Activated CD4-positive, alpha-beta T cell treated with anti-CD3 and anti-CD28 coated beads, Interleukin-2, Interleukin-4, amounts not matched to agents 100 ng/mL and 50 ng/mL, durations not matched to agents 16 hours and 8 hours (primary cell): ENCODE measurements at regions not wholly inside any gene's neighbourhood (a gene's known extent, or its start where the extent isn't known, plus 50 kb on each side); places are given as distances from the start of the nearest gene placed in this dataset.

Experiments used
- DNase-seq: peaks from one replicate; pipeline ENCODE4 v3.0.0-alpha.2; 2020; ENCODE audit warnings: low spot score

GRCh38 chr7:24475166-24475961 is 97.9 kb upstream of the PALS2 start:
- no peak for DNase-seq

- no peak for DNase-seq
Observed at GRCh38 chr7:24476227-24476626, 97.0 kb upstream of the PALS2 start.

GRCh38 chr7:24477398-24478136 is 95.7 kb upstream of the PALS2 start:
- no peak for DNase-seq

GRCh38 chr7:24478137-24478655 is 95.1 kb upstream of the PALS2 start:
- DNase-seq, result no peak

- DNase-seq, result no peak
Observed at GRCh38 chr7:24480501-24480900, 92.8 kb upstream of the PALS2 start.

- no peak for DNase-seq
Observed at GRCh38 chr7:24483804-24484203, 89.4 kb upstream of the PALS2 start.

GRCh38 chr7:24492576-24492975 is 80.7 kb upstream of the PALS2 start:
- DNase-seq, result no peak

GRCh38 chr7:24494832-24495231 is 78.4 kb upstream of the PALS2 start:
- DNase-seq, result no peak

- DNase-seq, result no peak
Observed at GRCh38 chr7:24496036-24496435, 77.2 kb upstream of the PALS2 start.

GRCh38 chr7:24498439-24498838 is 74.8 kb upstream of the PALS2 start:
- no peak for DNase-seq

GRCh38 chr7:24499871-24500270 is 73.4 kb upstream of the PALS2 start:
- DNase-seq, result no peak

- DNase-seq, result no peak
Observed at GRCh38 chr7:24500599-24500998, 72.7 kb upstream of the PALS2 start.

- DNase-seq, result no peak
Observed at GRCh38 chr7:24501009-24501408, 72.2 kb upstream of the PALS2 start.

- DNase-seq, result no peak
Observed at GRCh38 chr7:24501443-24502134, 71.7 kb upstream of the PALS2 start.

- DNase-seq, result no peak
Observed at GRCh38 chr7:24502135-24502488, 71.1 kb upstream of the PALS2 start.

- DNase-seq, result no peak
Observed at GRCh38 chr7:24503506-24503905, 69.7 kb upstream of the PALS2 start.

- DNase-seq, result no peak
Observed at GRCh38 chr7:24504040-24504439, 69.2 kb upstream of the PALS2 start.

GRCh38 chr7:24504836-24505235 is 68.4 kb upstream of the PALS2 start:
- no peak for DNase-seq

- no peak for DNase-seq
Observed at GRCh38 chr7:24505968-24506367, 67.3 kb upstream of the PALS2 start.

- DNase-seq, result no peak
Observed at GRCh38 chr7:24508316-24508715, 64.9 kb upstream of the PALS2 start.

GRCh38 chr7:24510759-24511158 is 62.5 kb upstream of the PALS2 start:
- DNase-seq, result no peak

GRCh38 chr7:24517166-24517565 is 56.1 kb upstream of the PALS2 start:
- DNase-seq, result no peak
